ENCODE measurements at regions not wholly inside any gene's neighbourhood (a gene's known extent, or its start where the extent isn't known, plus 50 kb on each side); places are given as distances from the start of the nearest gene placed in this dataset.

GRCh38 chr11:127461241-127462064 is 460.9 kb upstream of the KIRREL3 start:
- DNase-seq: no peak

GRCh38 chr11:127458561-127458960 is 458.0 kb upstream of the KIRREL3 start:
- DNase-seq: no peak

GRCh38 chr11:127454856-127455255 is 454.3 kb upstream of the KIRREL3 start:
- no peak for DNase-seq

- DNase-seq: no peak
These were observed 452.0 kb upstream of the KIRREL3 start for GRCh38 chr11:127452533-127452932.

- DNase-seq: no peak
These were observed 451.3 kb upstream of the KIRREL3 start for GRCh38 chr11:127451861-127452260.

- no peak for DNase-seq
These were observed 447.5 kb upstream of the KIRREL3 start for GRCh38 chr11:127448101-127448500.

- DNase-seq: no peak
These were observed 444.9 kb upstream of the KIRREL3 start for GRCh38 chr11:127445476-127445875.

- no peak for DNase-seq
These were observed 442.7 kb upstream of the KIRREL3 start for GRCh38 chr11:127443297-127443696.

- no peak for DNase-seq
These were observed 440.0 kb upstream of the KIRREL3 start for GRCh38 chr11:127440616-127441015.

- no peak for DNase-seq
These were observed 424.7 kb upstream of the KIRREL3 start for GRCh38 chr11:127425281-127425680.

- DNase-seq: no peak
These were observed 424.1 kb upstream of the KIRREL3 start for GRCh38 chr11:127424661-127425060.

GRCh38 chr11:127420139-127420538 is 419.6 kb upstream of the KIRREL3 start:
- DNase-seq: no peak

GRCh38 chr11:127412722-127413380 is 412.3 kb upstream of the KIRREL3 start:
- DNase-seq: no peak

- no peak for DNase-seq
These were observed 411.7 kb upstream of the KIRREL3 start for GRCh38 chr11:127412234-127412633.

GRCh38 chr11:127411283-127411682 is 410.7 kb upstream of the KIRREL3 start:
- no peak for DNase-seq

- no peak for DNase-seq
These were observed 394.5 kb upstream of the KIRREL3 start for GRCh38 chr11:127395034-127395433.

GRCh38 chr11:127393460-127393997 is 393.0 kb upstream of the KIRREL3 start:
- no peak for DNase-seq

GRCh38 chr11:127392575-127392974 is 392.0 kb upstream of the KIRREL3 start:
- DNase-seq: no peak

GRCh38 chr11:127390465-127390864 is 389.9 kb upstream of the KIRREL3 start:
- DNase-seq: no peak

- no peak for DNase-seq
These were observed 384.5 kb upstream of the KIRREL3 start for GRCh38 chr11:127385071-127385470.

GRCh38 chr11:127383026-127383425 is 382.5 kb upstream of the KIRREL3 start:
- DNase-seq: no peak

- DNase-seq: no peak
These were observed 380.7 kb upstream of the KIRREL3 start for GRCh38 chr11:127381247-127381646.

- no peak for DNase-seq
These were observed 379.1 kb upstream of the KIRREL3 start for GRCh38 chr11:127379686-127380085.

GRCh38 chr11:127376301-127376700 is 375.7 kb upstream of the KIRREL3 start:
- DNase-seq: no peak
